HG02588 (cell line): ENCODE measurements at regions not wholly inside any gene's neighbourhood (a gene's known extent, or its start where the extent isn't known, plus 50 kb on each side); places are given as distances from the start of the nearest gene placed in this dataset.
"Not testable (repeated sequence)": the region's sequence is repeated elsewhere in the genome, so short reads cannot be mapped to it uniquely, and the experiment has no call there.

Experiments used
- ATAC-seq: cut with Tn5 transposase; IDR thresholded peaks from one replicate; pipeline ENCODE4 v1.9.1; 2021; ENCODE audit warnings: mild to moderate bottlenecking, moderate library complexity; ENCODE audit not compliant: unreplicated experiment

DNA sequence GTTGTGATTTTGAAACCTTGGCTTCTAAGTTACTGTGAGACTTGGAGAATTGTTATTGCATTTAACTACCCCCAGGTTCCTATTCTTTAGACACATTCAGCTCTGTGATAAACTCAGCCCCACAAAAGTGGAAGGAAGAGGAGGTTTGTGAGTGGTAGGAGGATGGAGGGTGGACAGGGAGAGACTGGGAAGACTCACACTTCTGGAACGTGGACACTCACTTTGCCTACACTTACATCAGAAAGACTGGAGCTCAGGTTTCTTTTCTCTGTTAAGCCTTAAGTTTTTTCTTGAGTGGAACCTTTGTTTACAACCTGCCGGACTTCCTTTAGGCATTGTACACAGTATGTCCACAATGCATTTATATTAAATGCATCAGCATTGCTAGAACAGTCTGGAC lies 99.0 kb downstream of the AREG start:
- ATAC-seq, result no peak

DNA sequence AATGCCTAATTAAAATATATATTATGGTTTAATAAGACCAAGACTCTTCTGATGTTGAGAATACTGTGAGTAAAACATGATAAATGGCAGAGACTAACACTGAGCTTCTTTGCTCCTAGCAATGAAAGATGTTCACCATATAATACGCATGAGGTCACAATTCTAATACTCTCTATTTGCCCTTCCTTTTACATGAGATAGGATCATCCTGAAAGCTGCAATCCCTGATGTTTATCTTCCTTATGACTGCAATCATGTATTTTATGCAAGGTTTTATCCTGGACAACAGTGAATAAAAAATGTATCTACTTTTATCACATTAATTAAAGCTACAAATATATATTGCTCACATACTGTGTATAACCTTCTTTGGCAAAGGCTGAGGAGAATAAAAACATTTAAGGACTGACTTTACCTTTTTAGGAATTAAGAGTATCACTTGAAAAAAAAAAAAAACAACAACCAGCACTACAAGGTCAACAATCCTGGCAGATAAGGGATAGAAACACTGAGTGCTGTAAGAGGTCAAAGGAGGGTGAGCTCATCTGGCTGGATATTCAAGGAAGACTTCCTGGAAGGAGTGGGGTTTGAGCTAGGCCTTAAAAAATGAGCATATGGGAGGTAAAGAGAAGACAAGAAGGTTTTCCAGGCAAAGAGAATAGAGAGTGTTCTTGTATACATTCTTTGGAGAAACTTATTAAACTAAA lies 99.9 kb downstream of the AREG start:
- ATAC-seq, result no peak

- ATAC-seq, result no peak
These were observed 100.5 kb downstream of the AREG start for GRCh38 chr4:74545448-74545847.

- ATAC-seq, result no peak
These were observed 101.1 kb downstream of the AREG start for GRCh38 chr4:74546057-74546456.

DNA sequence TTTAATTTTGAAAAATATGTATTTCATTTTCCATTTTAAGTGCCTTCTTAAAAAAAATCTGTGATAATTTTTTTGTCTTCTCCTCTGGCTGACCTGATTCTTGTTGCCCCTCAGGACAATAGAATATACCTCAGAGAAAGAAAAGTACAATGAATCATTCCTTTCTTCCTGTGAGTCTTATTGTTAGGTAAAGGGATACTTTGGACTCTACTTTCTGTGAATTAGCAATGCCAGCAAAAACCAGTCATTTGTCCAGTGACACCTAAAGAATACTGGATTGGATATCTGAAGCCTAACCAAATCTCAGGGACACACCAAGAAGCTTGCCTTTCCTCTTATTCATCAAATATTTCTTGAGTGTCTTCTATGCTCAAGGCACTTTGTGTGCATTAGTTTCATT lies 102.1 kb downstream of the AREG start:
- no peak for ATAC-seq

DNA sequence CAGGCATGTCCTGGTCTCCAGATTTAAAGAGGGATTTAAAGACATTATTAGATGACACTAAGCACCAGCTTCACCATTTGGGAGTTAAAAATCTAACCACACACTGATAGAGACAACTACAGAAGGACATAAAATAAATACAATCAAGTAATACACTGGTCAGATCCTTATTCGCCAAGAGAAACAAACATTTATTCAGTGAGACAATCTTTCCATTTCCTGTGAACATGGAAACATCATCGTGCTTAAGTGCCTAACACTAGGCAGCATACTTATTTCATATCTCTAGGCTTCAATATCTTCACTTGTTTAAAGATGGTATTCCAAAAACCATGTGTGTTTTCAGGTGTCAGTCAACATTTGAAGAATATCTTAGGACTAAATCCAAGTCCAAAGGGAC lies 103.6 kb downstream of the AREG start:
- ATAC-seq, result no peak

- no peak for ATAC-seq
These were observed 105.0 kb downstream of the AREG start for GRCh38 chr4:74549936-74550335.

DNA sequence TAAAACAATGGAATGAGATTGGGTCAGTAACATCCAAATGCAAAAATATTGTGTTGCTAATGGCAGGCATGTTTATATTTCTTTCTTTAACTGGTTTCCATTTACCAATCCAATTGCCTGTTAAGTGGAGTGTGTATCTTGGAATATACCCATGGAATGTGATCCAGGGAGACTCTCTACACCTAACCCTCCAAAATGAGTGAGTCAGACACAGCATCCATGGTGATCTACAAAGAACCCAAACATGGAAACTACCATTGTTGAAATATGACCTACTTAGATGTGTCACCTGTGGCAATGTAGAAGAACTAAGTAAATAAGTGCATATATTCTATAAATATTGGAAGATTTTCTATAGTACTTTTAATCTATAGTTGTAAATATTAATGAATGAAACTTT lies 110.3 kb downstream of the AREG start:
- ATAC-seq, result no peak

DNA sequence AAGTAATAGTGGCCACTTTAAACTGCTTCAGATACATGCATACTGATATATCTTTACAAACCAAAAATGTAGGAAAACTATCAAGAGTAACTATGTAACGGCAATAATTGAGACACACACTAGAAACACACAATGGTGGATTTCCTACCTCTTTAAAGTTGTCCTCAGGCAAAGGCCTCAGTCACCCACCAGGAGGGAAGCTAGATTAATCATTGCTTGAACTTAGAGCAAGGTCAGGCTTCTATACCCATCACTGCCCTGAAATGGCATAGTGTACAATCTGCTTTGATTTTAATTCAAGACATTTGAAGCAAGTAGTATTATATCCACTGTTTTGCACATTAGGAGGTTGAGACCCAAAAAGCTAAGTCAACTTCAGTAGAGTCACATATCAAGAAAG lies 110.9 kb downstream of the AREG start:
- ATAC-seq, result no peak

DNA sequence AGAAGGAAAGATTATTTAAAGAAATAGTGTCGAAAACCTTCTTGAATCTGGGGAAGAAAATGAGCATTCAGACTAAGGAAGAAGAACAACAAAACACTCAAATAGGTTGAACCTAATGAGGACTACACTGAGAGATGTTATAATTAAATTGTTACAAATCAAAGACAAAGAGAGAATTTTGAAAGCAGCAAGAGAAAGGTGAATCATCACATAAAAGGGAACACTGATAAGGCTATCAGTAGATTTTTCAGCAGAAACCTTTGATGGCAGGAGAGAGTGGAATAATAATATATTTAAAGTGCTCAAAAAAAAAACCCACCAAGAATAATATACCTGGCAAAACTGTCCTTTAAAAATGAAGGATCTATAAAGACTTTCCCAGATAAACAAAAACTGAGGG lies 114.9 kb downstream of the AREG start:
- ATAC-seq, result no peak

GRCh38 chr4:74567981-74568380 lies 123.0 kb downstream of the AREG start:
- no peak for ATAC-seq

GRCh38 chr4:74570095-74570494 lies 125.2 kb downstream of the AREG start:
- no peak for ATAC-seq

- no peak for ATAC-seq
These were observed 133.4 kb downstream of the AREG start for GRCh38 chr4:74578329-74578728.

- not testable (repeated sequence) for ATAC-seq
These were observed 133.9 kb downstream of the AREG start for GRCh38 chr4:74578865-74579264.

GRCh38 chr4:74583089-74583700 lies 138.3 kb downstream of the AREG start:
- no peak for ATAC-seq

DNA sequence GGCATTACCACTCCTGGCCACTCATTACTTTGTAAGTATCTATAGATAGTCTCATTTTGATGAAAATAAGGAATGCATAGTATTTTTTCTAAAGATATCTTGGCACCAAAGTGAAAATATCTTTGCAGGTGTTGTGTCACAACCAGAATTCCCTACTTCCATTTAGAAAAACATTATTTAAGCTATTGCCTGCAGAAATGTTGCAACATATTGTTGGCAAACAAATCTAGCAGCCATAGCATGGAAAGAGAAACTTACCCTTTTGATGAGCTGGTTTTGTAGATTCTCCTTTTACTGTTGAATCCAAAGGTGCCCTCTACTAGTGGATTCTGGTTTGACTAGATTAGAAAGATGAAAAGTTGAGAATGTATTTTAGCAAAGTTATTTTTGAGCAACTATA lies 138.8 kb downstream of the AREG start:
- no peak for ATAC-seq

DNA sequence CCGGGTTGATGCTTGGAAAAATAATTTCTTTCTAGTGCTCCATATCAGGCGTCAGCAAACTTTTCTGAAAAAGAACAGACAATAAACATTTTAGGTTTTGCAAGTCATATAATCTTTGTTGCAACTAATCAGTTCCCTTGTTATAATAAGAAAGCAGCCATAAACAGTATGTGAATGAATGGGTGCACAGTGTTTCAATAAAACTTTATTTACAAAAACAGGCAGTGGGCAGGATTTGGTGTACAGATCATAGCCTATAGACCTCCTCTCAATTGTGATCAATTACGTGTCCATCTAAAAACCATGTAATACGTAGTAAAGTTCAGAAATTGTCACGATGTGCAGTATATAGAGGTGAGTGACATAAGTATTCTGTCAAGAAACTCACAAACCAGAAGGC lies 143.4 kb downstream of the AREG start:
- ATAC-seq, result no peak

DNA sequence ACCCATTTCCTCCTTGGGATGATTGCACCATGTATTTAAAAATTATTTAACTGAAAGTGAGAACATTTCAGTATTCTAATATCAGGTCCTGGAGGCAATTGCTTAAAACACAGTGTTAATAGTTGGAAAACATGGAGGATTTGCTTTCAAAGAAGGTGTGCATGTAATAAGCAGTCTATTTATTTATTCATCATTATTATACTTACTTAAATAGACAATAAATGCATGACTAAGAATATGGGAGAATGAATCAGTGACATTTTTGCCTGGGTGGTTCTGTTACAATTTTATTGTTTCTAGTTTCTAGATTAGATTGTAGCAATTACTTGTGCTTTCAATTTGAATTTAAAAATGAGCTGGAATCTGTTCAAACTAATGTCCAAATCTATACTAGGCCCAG lies 145.5 kb downstream of the AREG start:
- no peak for ATAC-seq

- ATAC-seq, result no peak
These were observed 153.8 kb downstream of the AREG start for GRCh38 chr4:74598611-74599325.

DNA sequence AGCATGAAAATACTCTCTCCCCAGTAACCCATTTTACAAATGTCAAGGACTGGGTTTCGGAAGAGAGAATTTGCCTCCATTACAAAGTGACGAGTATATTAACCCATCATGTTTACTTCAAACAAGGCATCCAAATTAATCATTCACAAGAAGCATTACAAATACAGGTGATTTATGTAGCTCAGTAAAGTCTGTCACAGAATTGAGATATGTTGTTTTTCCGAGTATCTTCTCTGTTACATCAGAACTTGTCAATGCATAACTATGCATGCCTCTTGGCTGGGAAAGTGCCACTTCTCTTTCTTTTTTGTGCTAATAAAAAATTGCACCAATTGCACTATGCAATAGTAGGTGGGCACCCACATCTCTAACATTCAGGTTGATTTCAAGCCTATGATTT lies 158.2 kb downstream of the AREG start:
- ATAC-seq, result no peak

GRCh38 chr4:74608151-74608949 lies 163.4 kb downstream of the AREG start:
- ATAC-seq, result no peak
